GM10248 (cell line): ENCODE measurements at regions not wholly inside any gene's neighbourhood (a gene's known extent, or its start where the extent isn't known, plus 50 kb on each side); places are given as distances from the start of the nearest gene placed in this dataset.

Experiments
- CTCF ChIA-PET: fragments of 300-600 bp; sonication (Branson Sonifier 250); formaldehyde crosslinking; extraction: SDS; loops from one replicate; lab custom pipeline; 2021; ENCODE audit warnings: antibody characterized with exemption; lab: Yijun Ruan, JAX
- POLR2A ChIA-PET: fragments of 350-650 bp; sonication (Branson Sonifier 250); formaldehyde crosslinking; extraction: SDS; loops from one replicate; lab custom pipeline; 2020; ENCODE audit warnings: antibody characterized with exemption; lab: Yijun Ruan, JAX
- DNase-seq: peaks from one replicate; pipeline ENCODE4 v3.0.0; 2012; ENCODE audit errors: extremely low spot score
- TF ChIP-seq, protein P1 (sequence below): IDR thresholded peaks from 2 replicates; pipeline ENCODE4 v1.5.1; 2012; ENCODE audit warnings: mild to moderate bottlenecking, low read depth; ENCODE audit errors: extremely low read depth, missing control alignments, control extremely low read depth

- POLR2A ChIA-PET: no interaction called here
- TF ChIP-seq, protein P1, sequence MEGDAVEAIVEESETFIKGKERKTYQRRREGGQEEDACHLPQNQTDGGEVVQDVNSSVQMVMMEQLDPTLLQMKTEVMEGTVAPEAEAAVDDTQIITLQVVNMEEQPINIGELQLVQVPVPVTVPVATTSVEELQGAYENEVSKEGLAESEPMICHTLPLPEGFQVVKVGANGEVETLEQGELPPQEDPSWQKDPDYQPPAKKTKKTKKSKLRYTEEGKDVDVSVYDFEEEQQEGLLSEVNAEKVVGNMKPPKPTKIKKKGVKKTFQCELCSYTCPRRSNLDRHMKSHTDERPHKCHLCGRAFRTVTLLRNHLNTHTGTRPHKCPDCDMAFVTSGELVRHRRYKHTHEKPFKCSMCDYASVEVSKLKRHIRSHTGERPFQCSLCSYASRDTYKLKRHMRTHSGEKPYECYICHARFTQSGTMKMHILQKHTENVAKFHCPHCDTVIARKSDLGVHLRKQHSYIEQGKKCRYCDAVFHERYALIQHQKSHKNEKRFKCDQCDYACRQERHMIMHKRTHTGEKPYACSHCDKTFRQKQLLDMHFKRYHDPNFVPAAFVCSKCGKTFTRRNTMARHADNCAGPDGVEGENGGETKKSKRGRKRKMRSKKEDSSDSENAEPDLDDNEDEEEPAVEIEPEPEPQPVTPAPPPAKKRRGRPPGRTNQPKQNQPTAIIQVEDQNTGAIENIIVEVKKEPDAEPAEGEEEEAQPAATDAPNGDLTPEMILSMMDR: no peak
- CTCF ChIA-PET: interaction anchor here (0.8 to 1.0 kb wide), 2 partner anchors 11 to 14 kb away, joined by 3 to 4 read pairs; no protein-coding TSS in a partner anchor
- no peak for DNase-seq
Observed at GRCh38 chr21:35649186-35649585, 411.1 kb downstream of the SETD4 start.

- POLR2A ChIA-PET: no interaction called here
- TF ChIP-seq, protein P1: no peak
- no peak for DNase-seq
Observed at GRCh38 chr21:35648512-35648911, 411.8 kb downstream of the SETD4 start.

GRCh38 chr21:35646606-35647005 is 413.7 kb downstream of the SETD4 start:
- no peak for DNase-seq
- TF ChIP-seq, protein P1: no peak
- POLR2A ChIA-PET: no interaction called here
- CTCF ChIA-PET: no interaction called here

More at GRCh38 chr21:35648512-35648911, 411.8 kb downstream of the SETD4 start:
- CTCF ChIA-PET: interaction anchor here (0.8 kb wide), 1 partner anchor 13 kb away, joined by 3 read pairs; no protein-coding TSS in a partner anchor

DNA sequence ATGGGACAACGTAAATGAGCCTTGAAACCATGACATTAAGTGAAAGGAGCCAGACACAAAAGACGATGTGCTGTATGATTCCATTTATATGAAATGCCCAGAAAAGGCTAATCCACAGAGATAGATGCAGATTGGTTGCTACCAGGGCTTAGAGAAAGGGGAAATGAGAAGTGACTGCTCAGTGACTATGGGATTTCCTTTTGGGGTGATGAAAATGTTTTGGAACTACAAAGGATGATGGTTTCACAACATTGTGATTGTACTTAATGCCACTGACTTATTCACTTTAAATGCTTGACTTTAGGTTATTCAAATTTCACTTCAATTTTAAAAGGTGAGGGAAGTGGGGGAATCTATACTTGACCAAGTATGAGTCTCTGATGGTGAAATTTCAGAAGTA is 414.3 kb downstream of the SETD4 start:
- ChIA-PET CTCF (no interaction called here), POLR2A (no interaction called here)
- DNase-seq: no peak
- TF ChIP-seq, protein P1: no peak

GRCh38 chr21:35644523-35644922 is 415.8 kb downstream of the SETD4 start:
- TF ChIP-seq, protein P1: no peak
- ChIA-PET CTCF (interaction anchor here (1.5 kb wide), 1 partner anchor 10 kb away, joined by 3 read pairs; no protein-coding TSS in a partner anchor), POLR2A (no interaction called here)
- DNase-seq: no peak

DNA sequence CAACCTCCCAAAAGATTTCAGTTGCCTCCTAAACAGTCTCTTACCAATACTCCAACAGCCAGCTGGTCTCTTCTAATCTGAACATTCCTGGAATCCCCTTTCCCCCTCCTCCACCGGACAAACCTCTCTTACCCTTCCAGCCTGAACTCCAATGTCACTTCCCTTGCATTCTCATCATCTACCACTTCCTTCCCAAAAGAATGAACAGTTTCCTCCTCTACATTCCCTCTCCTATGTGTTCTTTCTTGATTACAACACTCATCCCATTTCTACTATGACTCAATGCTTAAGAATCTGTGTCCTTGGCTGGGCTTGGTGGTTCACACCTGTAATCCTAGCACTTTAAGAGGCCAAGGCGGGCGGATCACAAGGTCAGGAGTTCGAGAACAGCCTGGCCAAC is 417.1 kb downstream of the SETD4 start:
- ChIA-PET CTCF (no interaction called here), POLR2A (no interaction called here)
- TF ChIP-seq, protein P1: no peak
- no peak for DNase-seq
